SK-N-MC (cell line): ENCODE measurements at regions not wholly inside any gene's neighbourhood (a gene's known extent, or its start where the extent isn't known, plus 50 kb on each side); places are given as distances from the start of the nearest gene placed in this dataset.

Experiments
- EZH2 ChIP-seq: fragments of 200-600 bp; sonication (generic); IDR thresholded peaks from one replicate; pipeline ENCODE4 v1.6.1; 2017; ENCODE audit warnings: antibody characterized with exemption
- POLR2AphosphoS5 ChIP-seq: IDR thresholded peaks from 2 replicates; pipeline ENCODE4 v1.6.1; 2012; ENCODE audit warnings: mild to moderate bottlenecking, low read depth, low read length, borderline replicate concordance

- TF ChIP-seq POLR2AphosphoS5 (no peak), EZH2 (no peak)
These were observed 67.8 kb upstream of the SMYD2 start for GRCh38 chr1:214213136-214213535.
